HCT116 (cell line): ENCODE measurements at regions not wholly inside any gene's neighbourhood (a gene's known extent, or its start where the extent isn't known, plus 50 kb on each side); places are given as distances from the start of the nearest gene placed in this dataset.

Experiments
- ATAC-seq: fragments of 200-7000 bp; cut with Tn5 transposase; 2 replicates; pipeline ENCODE4 v1.9.1; 2020; ENCODE audit warnings: mild to moderate bottlenecking, moderate library complexity
- BruUV-seq: library from RNA; stranded (reverse); fragments of 400-500 nt; replicated peaks from 2 replicates; lab custom pipeline; 2021; lab: Mats Ljungman, UMichigan
- CTCF ChIA-PET: fragments of 300-600 bp; sonication (Branson Sonifier 250); formaldehyde crosslinking; loops from one replicate; lab custom pipeline; 2021; ENCODE audit warnings: antibody characterized with exemption; lab: Charles Lee
- POLR2A ChIA-PET: fragments of 300-600, 350-600 bp; sonication (Branson Sonifier 250); formaldehyde crosslinking; loops from one replicate; lab custom pipeline; 2021; ENCODE audit warnings: antibody characterized with exemption; lab: Charles Lee
- RAD21 ChIA-PET, 2 experiments: fragments of 300-600 bp; sonication (Branson Sonifier 250); formaldehyde crosslinking; loops; one replicate each; lab custom pipeline; 2023; ENCODE audit warnings: low total read pairs in 2 of 2; ENCODE audit not compliant: uncharacterized antibody in 2 of 2, unreplicated experiment in 2 of 2, low non-redundant PET in 1 of 2; lab: Charles Lee
- DNase-seq: peaks from one replicate; pipeline ENCODE4 v3.0.0-alpha.2; 2010; ENCODE audit warnings: low read depth, low spot score
- H2AFZ ChIP-seq: fragments of 200-600 bp; shearing (Covaris generic), sonication (generic); 2 replicates; pipeline ENCODE4 v1.6.1; 2017; ENCODE audit warnings: low read depth, mixed run types, mixed read lengths, antibody characterized with exemption, low read length; ENCODE audit not compliant: poor library complexity, severe bottlenecking
- H3K27ac ChIP-seq: 2 replicates; pipeline ENCODE4 v1.5.1; 2012; ENCODE audit warnings: low read depth, low read length
- H3K27me3 ChIP-seq: fragments of 200-600 bp; sonication (generic); 2 replicates; pipeline ENCODE4 v1.6.1; 2016; ENCODE audit warnings: mixed run types, low read length, mixed read lengths; ENCODE audit not compliant: insufficient read depth
- H3K36me3 ChIP-seq, 2 experiments: fragments of 200-500 bp in 1 of 2; fragments of 200-600 bp in 1 of 2; sonication (Bioruptor generic) in 1 of 2; sonication (generic) in 1 of 2; 2 replicates each; pipeline versions ENCODE4 v1.5.1 to v1.6.1; 2014 to 2016; ENCODE audit warnings: low read length in 2 of 2, inconsistent platforms in 1 of 2, mixed read lengths in 1 of 2, mixed run types in 1 of 2; ENCODE audit not compliant: insufficient read depth in 2 of 2, control insufficient read depth in 1 of 2
- H3K4me1 ChIP-seq, 2 experiments: fragments of 200-600 bp in 1 of 2; sonication (generic) in 1 of 2; 2 replicates each; pipeline versions ENCODE4 v1.5.1 to v1.6.1; 2012 to 2017; ENCODE audit warnings: low read length in 2 of 2, inconsistent platforms in 1 of 2, mild to moderate bottlenecking in 1 of 2, mixed read lengths in 1 of 2, mixed run types in 1 of 2, moderate library complexity in 1 of 2; ENCODE audit not compliant: insufficient read depth in 2 of 2, control insufficient read depth in 1 of 2
- H3K4me2 ChIP-seq: fragments of 200-600 bp; sonication (generic); 2 replicates; pipeline ENCODE4 v1.6.1; 2017; ENCODE audit warnings: mixed run types, low read length, mixed read lengths
- H3K4me3 ChIP-seq, 2 experiments: fragments of 200-600 bp in 1 of 2; sonication (generic) in 1 of 2; replicated peaks in 1 of 2; 2 replicates each; pipeline ENCODE4 v1.5.1; 2011 to 2016; ENCODE audit warnings: low read length in 2 of 2, control low read depth in 1 of 2, low read depth in 1 of 2, mild to moderate bottlenecking in 1 of 2, mixed read lengths in 1 of 2, mixed run types in 1 of 2
- H3K79me2 ChIP-seq: fragments of 200-600 bp; sonication (generic); 2 replicates; pipeline ENCODE4 v1.6.1; 2017; ENCODE audit warnings: mild to moderate bottlenecking, mixed run types, low read length, moderate library complexity, mixed read lengths; ENCODE audit not compliant: insufficient read depth
- H3K9ac ChIP-seq: fragments of 200-600 bp; sonication (generic); 2 replicates; pipeline ENCODE4 v1.6.1; 2016; ENCODE audit warnings: low read length, mixed read lengths
- H3K9me2 ChIP-seq: fragments of 200-600 bp; sonication (generic), shearing (Covaris generic); 2 replicates; pipeline ENCODE4 v1.6.1; 2017; ENCODE audit warnings: mixed run types, mild to moderate bottlenecking, moderate library complexity; ENCODE audit not compliant: insufficient read depth
- H3K9me3 ChIP-seq, 2 experiments: fragments of 200-500 bp in 1 of 2; fragments of 200-600 bp in 1 of 2; sonication (Bioruptor generic) in 1 of 2; sonication (generic) in 1 of 2; 2 replicates each; pipeline ENCODE4 v1.6.1; 2014 to 2017; ENCODE audit warnings: low read length in 2 of 2, mixed read lengths in 2 of 2, inconsistent platforms in 1 of 2, low read depth in 1 of 2, mild to moderate bottlenecking in 1 of 2, mixed run types in 1 of 2, moderate library complexity in 1 of 2; ENCODE audit not compliant: control insufficient read depth in 1 of 2, insufficient read depth in 1 of 2
- H4K20me1 ChIP-seq: fragments of 200-600 bp; sonication (generic), shearing (Covaris generic); 2 replicates; pipeline ENCODE4 v1.6.1; 2017; ENCODE audit warnings: mixed run types, mild to moderate bottlenecking, moderate library complexity; ENCODE audit not compliant: insufficient read depth
- CBX3 ChIP-seq: IDR thresholded peaks from 2 replicates; pipeline ENCODE4 v1.6.1; 2012; ENCODE audit warnings: low read depth
- CEBPB ChIP-seq: IDR thresholded peaks from 2 replicates; pipeline ENCODE4 v1.6.1; 2012; ENCODE audit warnings: low read depth
- EGR1 ChIP-seq: IDR thresholded peaks from 2 replicates; pipeline ENCODE4 v1.6.1; 2012; ENCODE audit warnings: low read depth
- ELF1 ChIP-seq: IDR thresholded peaks from 2 replicates; pipeline ENCODE4 v1.6.1; 2012; ENCODE audit warnings: low read depth, borderline replicate concordance
- EZH2 ChIP-seq: fragments of 200-600 bp; sonication (generic); IDR thresholded peaks from 2 replicates; pipeline ENCODE4 v1.6.1; 2017; ENCODE audit warnings: antibody characterized with exemption, mixed run types
- EZH2phosphoT487 ChIP-seq: fragments of 200-600 bp; IDR thresholded peaks from 2 replicates; pipeline ENCODE4 v1.6.1; 2018; ENCODE audit warnings: antibody characterized with exemption, borderline replicate concordance
- FOSL1 ChIP-seq: IDR thresholded peaks from 2 replicates; pipeline ENCODE4 v1.6.1; 2012; ENCODE audit warnings: low read depth
- JUND ChIP-seq: IDR thresholded peaks from 2 replicates; pipeline ENCODE4 v1.6.1; 2012
- POLR2A ChIP-seq: IDR thresholded peaks from 2 replicates; pipeline ENCODE4 v1.7.0; 2011; ENCODE audit warnings: borderline replicate concordance; ENCODE audit not compliant: insufficient read depth, insufficient read length; ENCODE audit errors: extremely low read depth
- POLR2AphosphoS5 ChIP-seq: IDR thresholded peaks from 2 replicates; pipeline ENCODE4 v1.6.1; 2011; ENCODE audit warnings: mild to moderate bottlenecking, low read depth, low read length, moderate library complexity
- RAD21 ChIP-seq: IDR thresholded peaks from 2 replicates; pipeline ENCODE4 v1.6.1; 2012; ENCODE audit warnings: low read depth, mild to moderate bottlenecking
- SIN3A ChIP-seq: IDR thresholded peaks from 2 replicates; pipeline ENCODE4 v1.6.1; 2012; ENCODE audit warnings: low read depth
- SP1 ChIP-seq: IDR thresholded peaks from 2 replicates; pipeline ENCODE4 v1.6.1; 2012; ENCODE audit warnings: low read depth
- SRF ChIP-seq: IDR thresholded peaks from 2 replicates; pipeline ENCODE4 v1.6.1; 2012; ENCODE audit warnings: low read depth
- TCF7L2 ChIP-seq: IDR thresholded peaks from 2 replicates; pipeline ENCODE4 v1.7.0; 2011; ENCODE audit warnings: borderline replicate concordance, inconsistent platforms; ENCODE audit not compliant: insufficient read depth, insufficient read length; ENCODE audit errors: extremely low read depth
- ZFX ChIP-seq: fragments of 450-650 bp; IDR thresholded peaks from 2 replicates; pipeline ENCODE4 v1.6.1; 2017
- intact Hi-C: fragments of 100-400 bp; cut with micrococcal nuclease; formaldehyde crosslinking; loops from 2 replicates; pipeline ENCODE4 v1.10.0; 2022
- TF ChIP-seq, protein P1 (sequence below): IDR thresholded peaks from 2 replicates; pipeline ENCODE4 v1.6.1; 2012; ENCODE audit warnings: low read depth
- TF ChIP-seq, protein P2 (sequence below): IDR thresholded peaks from 2 replicates; pipeline ENCODE4 v1.6.1; 2012
- TF ChIP-seq, protein P3 (sequence below), 3 experiments: fragments of 200-600 bp in 1 of 3; sonication (generic) in 1 of 3; IDR thresholded peaks in 2 of 3; conservative IDR thresholded peaks in 1 of 3; 2 replicates each; pipeline ENCODE4 v1.5.1; 2012 to 2017; ENCODE audit warnings: low read depth in 2 of 3, low read length in 2 of 3, antibody characterized with exemption in 1 of 3, borderline replicate concordance in 1 of 3, control low read depth in 1 of 3, mild to moderate bottlenecking in 1 of 3, mixed read lengths in 1 of 3, mixed run types in 1 of 3, moderate library complexity in 1 of 3; ENCODE audit not compliant: insufficient read depth in 1 of 3

DNA sequence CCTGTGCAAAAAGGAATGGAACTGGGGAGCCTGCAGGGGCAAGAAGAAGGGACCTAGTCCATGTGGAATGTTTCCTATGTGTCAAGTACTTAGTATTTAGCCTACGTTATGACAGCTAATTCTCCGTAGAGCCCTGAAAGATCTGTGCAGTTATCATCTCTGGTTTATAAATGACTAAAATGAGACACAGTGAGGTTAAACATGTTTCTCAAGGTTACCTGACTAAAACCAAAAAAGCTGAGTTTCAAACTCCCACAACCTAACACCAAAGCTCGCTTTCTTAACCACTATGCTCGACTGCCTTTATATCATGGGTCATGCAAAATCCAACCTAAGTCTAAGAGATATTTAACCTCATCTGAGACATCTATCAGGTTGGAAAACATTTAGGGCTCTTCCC is 53.3 kb upstream of the CCL2 start:
- H3K27ac ChIP-seq = no peak overlapping the region
- intact Hi-C loops = no loop called here
- TF ChIP-seq RAD21 = no peak
- TF ChIP-seq CEBPB = no peak
- no peak for TF ChIP-seq CBX3
- TF ChIP-seq SRF = no peak
- no peak for TF ChIP-seq SP1
- no peak for TF ChIP-seq TCF7L2
- TF ChIP-seq, protein P1, sequence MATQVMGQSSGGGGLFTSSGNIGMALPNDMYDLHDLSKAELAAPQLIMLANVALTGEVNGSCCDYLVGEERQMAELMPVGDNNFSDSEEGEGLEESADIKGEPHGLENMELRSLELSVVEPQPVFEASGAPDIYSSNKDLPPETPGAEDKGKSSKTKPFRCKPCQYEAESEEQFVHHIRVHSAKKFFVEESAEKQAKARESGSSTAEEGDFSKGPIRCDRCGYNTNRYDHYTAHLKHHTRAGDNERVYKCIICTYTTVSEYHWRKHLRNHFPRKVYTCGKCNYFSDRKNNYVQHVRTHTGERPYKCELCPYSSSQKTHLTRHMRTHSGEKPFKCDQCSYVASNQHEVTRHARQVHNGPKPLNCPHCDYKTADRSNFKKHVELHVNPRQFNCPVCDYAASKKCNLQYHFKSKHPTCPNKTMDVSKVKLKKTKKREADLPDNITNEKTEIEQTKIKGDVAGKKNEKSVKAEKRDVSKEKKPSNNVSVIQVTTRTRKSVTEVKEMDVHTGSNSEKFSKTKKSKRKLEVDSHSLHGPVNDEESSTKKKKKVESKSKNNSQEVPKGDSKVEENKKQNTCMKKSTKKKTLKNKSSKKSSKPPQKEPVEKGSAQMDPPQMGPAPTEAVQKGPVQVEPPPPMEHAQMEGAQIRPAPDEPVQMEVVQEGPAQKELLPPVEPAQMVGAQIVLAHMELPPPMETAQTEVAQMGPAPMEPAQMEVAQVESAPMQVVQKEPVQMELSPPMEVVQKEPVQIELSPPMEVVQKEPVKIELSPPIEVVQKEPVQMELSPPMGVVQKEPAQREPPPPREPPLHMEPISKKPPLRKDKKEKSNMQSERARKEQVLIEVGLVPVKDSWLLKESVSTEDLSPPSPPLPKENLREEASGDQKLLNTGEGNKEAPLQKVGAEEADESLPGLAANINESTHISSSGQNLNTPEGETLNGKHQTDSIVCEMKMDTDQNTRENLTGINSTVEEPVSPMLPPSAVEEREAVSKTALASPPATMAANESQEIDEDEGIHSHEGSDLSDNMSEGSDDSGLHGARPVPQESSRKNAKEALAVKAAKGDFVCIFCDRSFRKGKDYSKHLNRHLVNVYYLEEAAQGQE = no peak
- no peak for TF ChIP-seq POLR2A
- no peak for TF ChIP-seq EZH2
- TF ChIP-seq EGR1 = no peak
- TF ChIP-seq, protein P2, sequence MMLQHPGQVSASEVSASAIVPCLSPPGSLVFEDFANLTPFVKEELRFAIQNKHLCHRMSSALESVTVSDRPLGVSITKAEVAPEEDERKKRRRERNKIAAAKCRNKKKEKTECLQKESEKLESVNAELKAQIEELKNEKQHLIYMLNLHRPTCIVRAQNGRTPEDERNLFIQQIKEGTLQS = no peak
- TF ChIP-seq SIN3A = no peak
- TF ChIP-seq, protein P3, sequence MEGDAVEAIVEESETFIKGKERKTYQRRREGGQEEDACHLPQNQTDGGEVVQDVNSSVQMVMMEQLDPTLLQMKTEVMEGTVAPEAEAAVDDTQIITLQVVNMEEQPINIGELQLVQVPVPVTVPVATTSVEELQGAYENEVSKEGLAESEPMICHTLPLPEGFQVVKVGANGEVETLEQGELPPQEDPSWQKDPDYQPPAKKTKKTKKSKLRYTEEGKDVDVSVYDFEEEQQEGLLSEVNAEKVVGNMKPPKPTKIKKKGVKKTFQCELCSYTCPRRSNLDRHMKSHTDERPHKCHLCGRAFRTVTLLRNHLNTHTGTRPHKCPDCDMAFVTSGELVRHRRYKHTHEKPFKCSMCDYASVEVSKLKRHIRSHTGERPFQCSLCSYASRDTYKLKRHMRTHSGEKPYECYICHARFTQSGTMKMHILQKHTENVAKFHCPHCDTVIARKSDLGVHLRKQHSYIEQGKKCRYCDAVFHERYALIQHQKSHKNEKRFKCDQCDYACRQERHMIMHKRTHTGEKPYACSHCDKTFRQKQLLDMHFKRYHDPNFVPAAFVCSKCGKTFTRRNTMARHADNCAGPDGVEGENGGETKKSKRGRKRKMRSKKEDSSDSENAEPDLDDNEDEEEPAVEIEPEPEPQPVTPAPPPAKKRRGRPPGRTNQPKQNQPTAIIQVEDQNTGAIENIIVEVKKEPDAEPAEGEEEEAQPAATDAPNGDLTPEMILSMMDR (IDR thresholded peaks at IDR 0.05 in 2 of 3, conservative IDR thresholded peaks at IDR 0.05 in 1 of 3; ENCODE audit: borderline replicate concordance in 1 of 3, insufficient read depth in 1 of 3, low read depth in 2 of 3, low read length in 2 of 3) = no peak
- no peak for TF ChIP-seq JUND
- no peak for TF ChIP-seq ZFX
- TF ChIP-seq POLR2AphosphoS5 = no peak
- TF ChIP-seq EZH2phosphoT487 = no peak
- TF ChIP-seq FOSL1 = no peak
- TF ChIP-seq ELF1 = no peak
- no peaks in the 10 kb centered on the region for H3K27me3 ChIP-seq
- ChIA-PET CTCF (interaction anchor here (0.6 to 5.4 kb wide), 2 partner anchors 159 to 204 kb away, joined by 5 to 47 read pairs; no protein-coding TSS in a partner anchor), RAD21 (no interaction called here), POLR2A (no interaction called here)
- no peak overlapping the region for H3K4me3 ChIP-seq
- H3K9ac ChIP-seq = no peak overlapping the region
- BruUV-seq = no TSS peak
- no peaks in the 10 kb centered on the region for H3K4me1 ChIP-seq
- no peaks in the 10 kb centered on the region; a peak in 1 of 4 replicates for H3K9me3 ChIP-seq
- H3K36me3 ChIP-seq = no peaks in the 10 kb centered on the region
- no peaks in the 10 kb centered on the region for H3K9me2 ChIP-seq
- H3K4me2 ChIP-seq = no peak overlapping the region
- no peak for DNase-seq
- no peak overlapping the region for H2AFZ ChIP-seq
- H4K20me1 ChIP-seq = no peaks in the 10 kb centered on the region; the same call in 1 of the 2 replicates
- H3K79me2 ChIP-seq = no peaks in the 10 kb centered on the region
- ATAC-seq = no peak
